Esophagus squamous epithelium (tissue), 5 donors: ENCODE measurements at regions not wholly inside any gene's neighbourhood (a gene's known extent, or its start where the extent isn't known, plus 50 kb on each side); places are given as distances from the start of the nearest gene placed in this dataset.
A peak's percentile ranks its signal among the peaks of the same experiment; 100 is the strongest.

Experiments used
- DNase-seq: peaks from one replicate; lab custom pipeline; 2025; lab: John Stamatoyannopoulos, UW
- H3K27ac ChIP-seq, 4 donors: fragments of 200-600 bp; sonication (generic); one replicate each; pipeline ENCODE4 v1.5.1; 2016 to 2019; ENCODE audit warnings: mild to moderate bottlenecking in 1 of 4
- H3K27me3 ChIP-seq, 4 donors: fragments of 200-600 bp; sonication (generic); 1 replicate in 3 of 4; 2 replicates in 1 of 4; pipeline versions ENCODE4 v1.5.1 to v1.6.0; 2017 to 2021; ENCODE audit warnings: antibody characterized with exemption in 1 of 4
- H3K36me3 ChIP-seq, 3 donors: fragments of 200-600 bp; sonication (generic); one replicate each; pipeline ENCODE4 v1.5.1; 2016 to 2019
- H3K4me1 ChIP-seq, 3 donors: fragments of 200-600 bp; sonication (generic); one replicate each; pipeline ENCODE4 v1.5.1; 2017 to 2019
- H3K4me3 ChIP-seq, 4 donors: fragments of 200-600 bp; sonication (generic); 1 replicate in 3 of 4; 2 replicates in 1 of 4; pipeline ENCODE4 v1.5.1; 2016 to 2019; ENCODE audit warnings: mild to moderate bottlenecking in 2 of 4, moderate library complexity in 1 of 4
- H3K9me3 ChIP-seq, 3 donors: fragments of 200-600 bp; sonication (generic); one replicate each; pipeline ENCODE4 v1.5.1; 2016 to 2019
- CTCF ChIP-seq, 6 experiments: fragments of 450-650 bp in 4 of 6; fragments of 200-600 bp in 2 of 6; sonication (generic) in 2 of 6; IDR thresholded peaks; one replicate each; pipeline ENCODE4 v1.5.1; 2016 to 2019; ENCODE audit warnings: antibody characterized with exemption in 6 of 6, mild to moderate bottlenecking in 4 of 6, moderate library complexity in 4 of 6
- POLR2A ChIP-seq, 4 donors: fragments of 450-650 bp; IDR thresholded peaks; one replicate each; pipeline ENCODE4 v1.6.1; 2017; ENCODE audit warnings: antibody characterized with exemption in 4 of 4, mild to moderate bottlenecking in 4 of 4, moderate library complexity in 3 of 4
- WGBS, 2 donors: methylation state at CpG; one replicate each; pipeline ENCODE4 v1.1.5; 2018; 5-methylcytosine and 5-hydroxymethylcytosine counted together
- intact Hi-C: fragments of 100-400 bp; cut with DNase I; formaldehyde crosslinking; loops from one replicate; pipeline ENCODE4 v1.15.0; 2022
- donor health status: DM: yes; HTN: yes; CAD: no.

DNA sequence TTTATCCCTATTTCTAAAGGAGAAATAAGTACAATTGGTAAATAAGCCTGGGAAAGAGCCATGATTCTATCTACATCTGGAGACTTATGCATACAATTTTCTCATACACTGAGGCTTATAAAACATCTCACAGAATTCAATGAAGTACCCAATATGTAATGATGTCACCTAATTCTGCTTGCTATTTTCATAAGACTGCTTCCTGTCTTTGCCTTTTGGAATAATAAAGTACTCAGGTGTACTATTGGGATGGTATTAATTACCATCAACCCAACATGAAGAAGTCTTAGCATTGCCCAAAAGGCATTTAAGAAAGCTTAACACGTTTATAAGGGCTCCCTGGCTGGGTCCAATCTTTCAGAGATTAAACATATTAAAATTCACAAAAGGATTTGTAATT lies 216.4 kb upstream of the TSHZ2 start:
- H3K27me3 ChIP-seq, result no peaks in the 10 kb centered on the region
- H3K27ac ChIP-seq, result no peak overlapping the region
- intact Hi-C loops, result no loop called here
- DNase-seq, result no peak
- no peaks in the 10 kb centered on the region for H3K4me1 ChIP-seq
- H3K4me3 ChIP-seq, result no peak overlapping the region
- H3K36me3 ChIP-seq, result no peaks in the 10 kb centered on the region
- no peak for TF ChIP-seq CTCF (IDR thresholded peaks at IDR 0.05)
- no peak for TF ChIP-seq POLR2A (IDR thresholded peaks at IDR 0.05)
- peaks cover 0 to 8% (median 0%) of the 10 kb centered on the region in 3 donors for H3K9me3 ChIP-seq
- WGBS, 2 donors, result 31 to 68% methylated on average over 1 of the region's 1 CpG

DNA sequence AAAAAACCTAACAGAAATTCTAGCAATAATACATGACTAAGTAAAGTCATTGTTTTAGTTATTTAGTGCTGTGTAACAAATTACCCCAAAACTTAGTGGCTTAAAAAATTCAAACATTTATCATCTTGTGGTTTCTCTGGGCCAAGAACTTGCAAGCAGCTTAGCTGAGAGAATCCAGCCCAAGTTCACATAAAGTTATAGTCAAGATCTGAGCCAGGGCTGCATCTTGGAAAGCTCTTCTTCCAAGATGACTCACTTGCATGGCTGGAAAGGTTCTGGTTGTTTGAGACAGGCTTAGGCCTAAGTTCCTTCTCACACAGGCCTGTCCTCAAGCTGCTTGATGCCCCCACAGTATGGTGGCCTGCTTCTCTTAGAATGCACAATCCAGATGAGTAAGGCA lies 217.8 kb upstream of the TSHZ2 start:
- H3K36me3 ChIP-seq, result no peaks in the 10 kb centered on the region
- no peak overlapping the region for H3K4me3 ChIP-seq
- TF ChIP-seq POLR2A (IDR thresholded peaks at IDR 0.05), result no peak
- no peak for TF ChIP-seq CTCF (IDR thresholded peaks at IDR 0.05)
- intact Hi-C loops, result no loop called here
- H3K27ac ChIP-seq, result no peak overlapping the region
- H3K4me1 ChIP-seq, result no peaks in the 10 kb centered on the region
- peaks cover 0 to 8% (median 0%) of the 10 kb centered on the region in 3 donors for H3K9me3 ChIP-seq
- no peaks in the 10 kb centered on the region for H3K27me3 ChIP-seq
- DNase-seq, result no peak

- H3K27ac ChIP-seq, result no peak overlapping the region
- no peaks in the 10 kb centered on the region for H3K27me3 ChIP-seq
- DNase-seq, result no peak
- intact Hi-C loops, result no loop called here
- WGBS, 2 donors, result 57 to 65% methylated on average over 5 of the region's 5 CpGs
- H3K36me3 ChIP-seq, result no peaks in the 10 kb centered on the region
- no peak for TF ChIP-seq CTCF (IDR thresholded peaks at IDR 0.05)
- no peak for TF ChIP-seq POLR2A (IDR thresholded peaks at IDR 0.05)
- H3K4me1 ChIP-seq, result no peaks in the 10 kb centered on the region
- H3K4me3 ChIP-seq, result no peak overlapping the region
- peaks cover 0 to 8% (median 0%) of the 10 kb centered on the region in 3 donors for H3K9me3 ChIP-seq
Measured at GRCh38 chr20:52752023-52752422, 220.1 kb upstream of the TSHZ2 start.

GRCh38 chr20:52751571-52751970 lies 220.6 kb upstream of the TSHZ2 start:
- Histone ChIP-seq H3K36me3 (no peaks in the 10 kb centered on the region), H3K9me3 (peaks cover 0 to 8% (median 0%) of the 10 kb centered on the region in 3 donors), H3K4me3 (no peak overlapping the region), H3K27ac (no peak overlapping the region), H3K27me3 (no peaks in the 10 kb centered on the region), H3K4me1 (no peaks in the 10 kb centered on the region)
- intact Hi-C loops, result no loop called here
- TF ChIP-seq POLR2A (IDR thresholded peaks at IDR 0.05), result no peak
- no peak for TF ChIP-seq CTCF (IDR thresholded peaks at IDR 0.05)
- DNase-seq, result no peak
- WGBS, 2 donors, result 81 to 92% methylated on average over 3 of the region's 3 CpGs

GRCh38 chr20:52749938-52750337 lies 222.2 kb upstream of the TSHZ2 start:
- DNase-seq, result no peak
- no peak overlapping the region for H3K27ac ChIP-seq
- no peaks in the 10 kb centered on the region for H3K4me1 ChIP-seq
- intact Hi-C loops, result no loop called here
- peaks cover 0 to 8% (median 0%) of the 10 kb centered on the region in 3 donors for H3K9me3 ChIP-seq
- no peak for TF ChIP-seq POLR2A (IDR thresholded peaks at IDR 0.05)
- H3K27me3 ChIP-seq, result no peaks in the 10 kb centered on the region
- H3K36me3 ChIP-seq, result no peaks in the 10 kb centered on the region
- 77 to 84% methylated on average over 3 to 5 of the region's 5 CpGs for WGBS, 2 donors
- H3K4me3 ChIP-seq, result no peak overlapping the region

DNA sequence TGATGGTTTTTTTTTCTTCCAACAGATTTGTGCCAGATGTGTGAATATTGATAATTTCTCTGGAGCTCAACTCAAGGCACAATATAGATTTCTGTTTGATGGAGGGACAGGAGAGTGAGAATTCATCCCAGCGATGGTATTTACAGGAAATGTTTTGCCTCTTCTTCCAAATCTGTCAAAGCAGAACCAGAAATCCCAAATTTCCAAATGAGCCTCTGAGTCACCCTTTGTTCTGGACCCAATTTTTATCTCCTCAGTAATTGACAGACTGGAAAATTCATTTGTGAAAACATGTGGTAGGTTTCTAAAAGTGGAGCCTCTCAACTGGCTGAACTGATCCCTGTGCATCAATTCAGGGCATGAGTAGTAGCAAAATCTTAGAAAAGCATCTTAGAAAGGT lies 223.2 kb upstream of the TSHZ2 start:
- H3K27ac ChIP-seq, result peak overlapping the region in 1 of 4 donors; percentile 43
- no peak for DNase-seq

More for the DNA sequence above, 223.2 kb upstream of the TSHZ2 start:
- WGBS, 2 donors, result 59 to 60% methylated on average over 1 of the region's 1 CpG
- Histone ChIP-seq H3K27me3 (no peaks in the 10 kb centered on the region), H3K4me3 (no peak overlapping the region), H3K4me1 (no peaks in the 10 kb centered on the region), H3K9me3 (peaks cover 0 to 5% (median 0%) of the 10 kb centered on the region in 3 donors), H3K36me3 (no peaks in the 10 kb centered on the region)
- TF ChIP-seq CTCF (IDR thresholded peaks at IDR 0.05) (no peak), POLR2A (IDR thresholded peaks at IDR 0.05) (no peak)
- intact Hi-C loops, result no loop called here
